Vagina (tissue), 2 donors: ENCODE measurements at regions not wholly inside any gene's neighbourhood (a gene's known extent, or its start where the extent isn't known, plus 50 kb on each side); places are given as distances from the start of the nearest gene placed in this dataset.

Experiments
- DNase-seq, 2 donors: peaks; one replicate each; pipeline ENCODE4 v3.0.0-alpha.2; 2017; ENCODE audit errors: extremely low spot score in 2 of 2
- H3K27ac ChIP-seq: fragments of 200-600 bp; sonication (generic); one replicate; pipeline ENCODE4 v1.5.1; 2019
- H3K27me3 ChIP-seq: fragments of 200-600 bp; sonication (generic); one replicate; pipeline ENCODE4 v1.5.1; 2019
- H3K36me3 ChIP-seq, 2 donors: fragments of 200-600 bp; sonication (generic); one replicate each; pipeline ENCODE4 v1.5.1; 2017 to 2019
- H3K4me1 ChIP-seq: fragments of 200-600 bp; sonication (generic); one replicate; pipeline ENCODE4 v1.5.1; 2019
- H3K4me3 ChIP-seq, 2 donors: fragments of 200-600 bp; sonication (generic); 1 replicate in 1 of 2; 2 replicates in 1 of 2; pipeline ENCODE4 v1.5.1; 2016 to 2019
- H3K9me3 ChIP-seq: fragments of 200-600 bp; sonication (generic); one replicate; pipeline ENCODE4 v1.5.1; 2019
- CTCF ChIP-seq, 3 experiments: fragments of 450-650 bp in 2 of 3; fragments of 200-600 bp in 1 of 3; sonication (generic) in 1 of 3; IDR thresholded peaks; one replicate each; pipeline ENCODE4 v1.5.1; 2017 to 2019; ENCODE audit warnings: antibody characterized with exemption in 3 of 3, mild to moderate bottlenecking in 2 of 3, moderate library complexity in 2 of 3
- POLR2A ChIP-seq, 2 donors: fragments of 450-650 bp; IDR thresholded peaks; one replicate each; pipeline ENCODE4 v1.6.1; 2017; ENCODE audit warnings: antibody characterized with exemption in 2 of 2, mild to moderate bottlenecking in 2 of 2, moderate library complexity in 2 of 2
- POLR2AphosphoS5 ChIP-seq, 2 donors: sonication (generic); formaldehyde crosslinking; IDR thresholded peaks; one replicate each; pipeline ENCODE4 v1.9.0; 2017; ENCODE audit warnings: antibody characterized with exemption in 2 of 2, mild to moderate bottlenecking in 2 of 2, low read depth in 1 of 2; ENCODE audit not compliant: insufficient read depth in 1 of 2
- intact Hi-C: fragments of 100-400 bp; cut with DNase I; formaldehyde crosslinking; loops from one replicate; pipeline ENCODE4 v1.15.1; 2023

DNA sequence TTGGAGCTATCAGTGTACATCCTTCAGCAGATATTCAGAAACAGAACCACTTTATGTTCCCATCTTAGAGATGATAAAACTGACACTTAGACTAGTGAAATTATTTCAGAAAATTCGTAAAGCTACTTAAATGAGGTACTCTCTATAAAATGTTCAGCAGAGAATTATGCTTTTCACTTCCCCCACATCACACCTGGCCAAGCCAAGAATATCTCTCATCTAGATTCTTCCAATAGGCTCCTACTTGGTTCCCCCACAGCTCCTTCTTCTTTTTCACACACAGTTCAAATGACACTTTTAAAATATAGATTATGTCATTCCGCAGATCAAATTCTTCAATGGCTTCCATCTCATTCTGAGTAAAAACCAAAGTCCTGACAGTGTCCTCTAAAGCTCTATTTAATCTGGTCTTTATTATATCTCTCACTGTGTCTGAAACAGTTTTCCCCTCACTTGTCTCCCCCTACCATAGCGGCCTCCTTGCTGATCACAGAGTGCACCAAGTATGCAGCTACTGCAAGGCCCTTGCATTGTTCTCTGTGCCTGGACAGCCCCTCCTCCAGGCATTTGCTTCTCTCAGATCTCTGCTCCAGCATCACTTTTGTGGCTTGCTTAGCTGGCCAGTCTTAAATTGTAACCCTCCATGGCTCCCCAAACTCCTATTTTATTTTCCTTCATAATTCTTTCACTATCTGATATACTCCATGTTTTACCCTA, 736.8 kb upstream of the USP15 start:
- no peaks in the 10 kb centered on the region for H3K36me3 ChIP-seq
- H3K27me3 ChIP-seq = no peaks in the 10 kb centered on the region
- intact Hi-C loops = no loop called here
- no peak for DNase-seq
- no peak for TF ChIP-seq POLR2A (IDR thresholded peaks at IDR 0.05)
- no peak for TF ChIP-seq POLR2AphosphoS5 (IDR thresholded peaks at IDR 0.05; ENCODE audit: insufficient read depth in 1 of 2, low read depth in 1 of 2)
- TF ChIP-seq CTCF (IDR thresholded peaks at IDR 0.05) = no peak
- H3K4me1 ChIP-seq = no peaks in the 10 kb centered on the region
- no peaks in the 10 kb centered on the region for H3K9me3 ChIP-seq
- no peak overlapping the region for H3K4me3 ChIP-seq
- H3K27ac ChIP-seq = no peak overlapping the region

GRCh38 chr12:61524851-61525250, 735.4 kb upstream of the USP15 start:
- Histone ChIP-seq H3K4me3 (no peak overlapping the region), H3K9me3 (no peaks in the 10 kb centered on the region), H3K27me3 (no peaks in the 10 kb centered on the region), H3K36me3 (no peaks in the 10 kb centered on the region), H3K27ac (no peak overlapping the region), H3K4me1 (no peaks in the 10 kb centered on the region)
- intact Hi-C loops = no loop called here
- TF ChIP-seq POLR2AphosphoS5 (IDR thresholded peaks at IDR 0.05; ENCODE audit: insufficient read depth in 1 of 2, low read depth in 1 of 2) (no peak), POLR2A (IDR thresholded peaks at IDR 0.05) (no peak), CTCF (IDR thresholded peaks at IDR 0.05) (no peak)
- no peak for DNase-seq

- Histone ChIP-seq H3K9me3 (no peaks in the 10 kb centered on the region), H3K4me3 (no peak overlapping the region), H3K27ac (no peak overlapping the region), H3K27me3 (no peaks in the 10 kb centered on the region), H3K4me1 (no peaks in the 10 kb centered on the region), H3K36me3 (no peaks in the 10 kb centered on the region)
- TF ChIP-seq POLR2A (IDR thresholded peaks at IDR 0.05) (no peak), CTCF (IDR thresholded peaks at IDR 0.05) (no peak)
- no peak for DNase-seq
- intact Hi-C loops = no loop called here
Measured at GRCh38 chr12:61525331-61525730, 734.9 kb upstream of the USP15 start.

- Histone ChIP-seq H3K4me3 (no peak overlapping the region), H3K27ac (no peak overlapping the region), H3K36me3 (no peaks in the 10 kb centered on the region), H3K4me1 (no peaks in the 10 kb centered on the region), H3K9me3 (no peaks in the 10 kb centered on the region), H3K27me3 (no peaks in the 10 kb centered on the region)
- TF ChIP-seq POLR2A (IDR thresholded peaks at IDR 0.05) (no peak), POLR2AphosphoS5 (IDR thresholded peaks at IDR 0.05; ENCODE audit: insufficient read depth in 1 of 2, low read depth in 1 of 2) (no peak), CTCF (IDR thresholded peaks at IDR 0.05) (no peak)
- DNase-seq = no peak
- intact Hi-C loops = no loop called here
Measured at GRCh38 chr12:61530456-61530855, 729.7 kb upstream of the USP15 start.

DNA sequence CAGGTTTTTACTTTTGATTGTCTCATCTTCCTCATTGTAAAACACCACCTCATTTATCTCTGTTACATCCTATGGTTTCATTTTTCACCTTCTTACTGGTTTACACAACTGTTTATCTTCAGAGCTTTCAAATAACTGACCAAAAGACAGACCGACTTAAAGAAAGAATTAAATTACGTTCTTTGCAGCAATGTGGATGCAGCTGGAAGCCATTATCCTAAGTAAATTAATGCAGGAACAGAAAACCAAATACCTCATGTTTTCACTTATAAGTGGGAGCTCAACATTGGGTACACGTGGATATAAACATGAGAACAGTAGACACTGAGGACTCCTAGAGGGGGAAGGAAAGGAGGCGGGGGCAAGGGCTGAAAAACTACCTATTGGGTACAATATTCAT, 729.0 kb upstream of the USP15 start:
- intact Hi-C loops = no loop called here
- DNase-seq = no peak
- H3K4me3 ChIP-seq = no peak overlapping the region
- H3K27me3 ChIP-seq = no peaks in the 10 kb centered on the region
- no peak overlapping the region for H3K27ac ChIP-seq
- TF ChIP-seq CTCF (IDR thresholded peaks at IDR 0.05) (no peak), POLR2A (IDR thresholded peaks at IDR 0.05) (no peak), POLR2AphosphoS5 (IDR thresholded peaks at IDR 0.05; ENCODE audit: insufficient read depth in 1 of 2, low read depth in 1 of 2) (no peak)
- H3K9me3 ChIP-seq = no peaks in the 10 kb centered on the region
- no peaks in the 10 kb centered on the region for H3K36me3 ChIP-seq
- H3K4me1 ChIP-seq = no peaks in the 10 kb centered on the region
